ENCODE measurements at regions not wholly inside any gene's neighbourhood (a gene's known extent, or its start where the extent isn't known, plus 50 kb on each side); places are given as distances from the start of the nearest gene placed in this dataset.

GRCh38 chr18:34543356-34543755 is 166.7 kb upstream of the DTNA start:
- ChIA-PET CTCF (interaction anchor here (0.9 kb wide), 2 partner anchors 36 to 421 kb away, joined by 3 to 4 read pairs; no protein-coding TSS in a partner anchor), POLR2A (interaction anchor here (1.1 kb wide), 1 partner anchor 18 kb away, joined by 6 read pairs; no protein-coding TSS in a partner anchor), RAD21 (ENCODE audit: unreplicated experiment) (interaction anchor here (1.3 to 1.7 kb wide), 3 partner anchors 13 to 101 kb away, joined by 3 to 9 read pairs (median 4); no protein-coding TSS in a partner anchor), SMC1A (ENCODE audit: uncharacterized antibody, unreplicated experiment) (interaction anchor here (1.0 to 2.5 kb wide), 7 partner anchors 10 to 103 kb away, joined by 3 to 11 read pairs (median 3); no protein-coding TSS in a partner anchor)
- no peak for DNase-seq (ENCODE audit: low read depth, low spot score)
- Histone ChIP-seq H3K4me2 (ENCODE audit: control insufficient read depth, insufficient read depth) (no peak overlapping the region), H3K36me3 (ENCODE audit: control insufficient read depth in 2 of 2, insufficient read depth in 2 of 2, low read length in 1 of 2) (no peaks in the 10 kb centered on the region), H4K20me1 (ENCODE audit: control insufficient read depth, insufficient read depth) (no peaks in the 10 kb centered on the region), H3K4me1 (ENCODE audit: control insufficient read depth, insufficient read depth, low read length) (no peaks in the 10 kb centered on the region), H3K9ac (ENCODE audit: control insufficient read depth, insufficient read depth, low read length) (no peak overlapping the region), H3K27ac (ENCODE audit: control insufficient read depth, insufficient read depth) (no peak overlapping the region), H3K79me2 (ENCODE audit: control insufficient read depth, insufficient read depth, low read length) (no peaks in the 10 kb centered on the region), H3K9me3 (replicated peaks; ENCODE audit: control insufficient read depth, insufficient read depth, low read length) (no peaks in the 10 kb centered on the region), H3K27me3 (replicated peaks in 1 of 2; ENCODE audit: control insufficient read depth in 2 of 2, insufficient read depth in 2 of 2, low read length in 1 of 2) (no peaks in the 10 kb centered on the region), H3K4me3 (no peak overlapping the region), H2AFZ (ENCODE audit: control insufficient read depth, low read depth, low read length) (no peak overlapping the region)
- no peak for TF ChIP-seq SMARCA5 (IDR thresholded peaks at IDR 0.05)
- no peak for TF ChIP-seq E2F8 (IDR thresholded peaks at IDR 0.05; ENCODE audit: low read depth, partially characterized antibody)
- TF ChIP-seq MYB (IDR thresholded peaks at IDR 0.05; ENCODE audit: borderline replicate concordance, low read depth, low read length), result no peak
- TF ChIP-seq HDAC2 (IDR thresholded peaks at IDR 0.05), result no peak
- no peak for TF ChIP-seq ATF3 (IDR thresholded peaks at IDR 0.05; ENCODE audit: borderline replicate concordance, extremely low read depth, low read depth, low read length)
- TF ChIP-seq GABPA (IDR thresholded peaks at IDR 0.05; ENCODE audit: low read depth), result no peak
- no peak for TF ChIP-seq WRNIP1 (IDR thresholded peaks at IDR 0.05; ENCODE audit: borderline replicate concordance, low read depth, low read length)
- TF ChIP-seq RAD51 (IDR thresholded peaks at IDR 0.05), result no peak
- no peak for TF ChIP-seq ZZZ3 (IDR thresholded peaks at IDR 0.05; ENCODE audit: control insufficient read depth, insufficient read length, low read depth)
- TF ChIP-seq RBBP5 (conservative IDR thresholded peaks at IDR 0.05), result no peak
- TF ChIP-seq NR2C2 (IDR thresholded peaks at IDR 0.05; ENCODE audit: borderline replicate concordance, control insufficient read depth, insufficient read length, low read depth), result no peak
- no peak for TF ChIP-seq FOS (IDR thresholded peaks at IDR 0.05; ENCODE audit: borderline replicate concordance, extremely low read depth, insufficient read length)
- no peak for TF ChIP-seq IKZF2 (IDR thresholded peaks at IDR 0.05)
- no peak for TF ChIP-seq CREM (IDR thresholded peaks at IDR 0.05; ENCODE audit: low read depth)
- TF ChIP-seq PBX3 (IDR thresholded peaks at IDR 0.05; ENCODE audit: insufficient replicate concordance, low read depth, low read length), result no peak
- no peak for TF ChIP-seq ZNF207 (IDR thresholded peaks at IDR 0.05; ENCODE audit: borderline replicate concordance)
- FAIRE-seq, result no peak
- in situ Hi-C loops (cut with MboI), result no loop called here
- no peak for ATAC-seq
- no TSS peak for BruUV-seq (replicated peaks)
- intact Hi-C loops (cut with micrococcal nuclease; ENCODE audit: unreplicated experiment), result no loop called here
- WGBS (ENCODE audit: insufficient coverage, insufficient replicate concordance, low lambda C conversion rate, missing lambda C conversion rate), result 47% methylated on average over 1 of the region's 1 CpG

All from GM12878 (cell line).